GM18511 (cell line): ENCODE measurements at regions not wholly inside any gene's neighbourhood (a gene's known extent, or its start where the extent isn't known, plus 50 kb on each side); places are given as distances from the start of the nearest gene placed in this dataset.
"Not testable (repeated sequence)": the region's sequence is repeated elsewhere in the genome, so short reads cannot be mapped to it uniquely, and the experiment has no call there.

Experiments used
- ATAC-seq: cut with Tn5 transposase; IDR thresholded peaks from one replicate; pipeline ENCODE4 v1.9.1; 2021; ENCODE audit warnings: mild to moderate bottlenecking, moderate library complexity; ENCODE audit not compliant: unreplicated experiment

GRCh38 chr18:10164271-10165071 lies 250.7 kb downstream of the VAPA start:
- no peak for ATAC-seq

DNA sequence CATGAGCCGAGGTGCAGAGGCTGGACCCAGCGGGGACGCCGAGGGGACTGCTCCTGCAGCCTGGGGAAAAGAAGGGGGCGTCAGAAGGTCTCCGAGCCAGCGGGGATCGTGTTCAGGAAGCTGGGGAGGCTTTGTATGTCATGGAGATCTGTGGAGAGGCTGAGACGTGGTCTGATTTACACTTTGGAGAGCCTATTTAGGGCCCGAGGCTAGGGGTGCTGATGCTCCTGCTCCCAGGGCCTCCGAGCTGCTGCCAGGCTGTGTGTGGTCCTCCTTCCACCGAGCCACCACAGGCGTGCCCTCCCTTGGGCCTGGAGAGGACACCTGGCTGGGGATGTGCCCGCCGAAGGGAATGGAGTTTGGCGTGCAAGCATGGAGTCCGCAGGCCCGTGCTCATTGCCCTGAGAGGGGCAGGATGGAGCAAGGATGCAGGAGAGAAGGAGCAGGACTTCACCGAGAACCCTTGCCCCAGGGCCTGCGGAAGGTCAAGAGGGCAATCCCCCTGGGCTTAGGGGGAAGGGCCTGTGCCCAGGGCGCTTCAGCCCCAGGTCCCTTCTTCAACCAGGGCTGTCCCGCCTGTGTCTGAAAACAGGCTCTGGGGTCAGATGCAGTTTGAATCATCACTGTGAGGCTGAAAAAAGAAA lies 252.5 kb downstream of the VAPA start:
- no peak for ATAC-seq

- no peak for ATAC-seq
Measured at GRCh38 chr18:10167759-10168158, 253.9 kb downstream of the VAPA start.

GRCh38 chr18:10168477-10168876 lies 254.7 kb downstream of the VAPA start:
- no peak for ATAC-seq

GRCh38 chr18:10169064-10169562 lies 255.3 kb downstream of the VAPA start:
- no peak for ATAC-seq

- ATAC-seq: no peak
Measured at GRCh38 chr18:10169814-10170213, 256.0 kb downstream of the VAPA start.

GRCh38 chr18:10170375-10170774 lies 256.6 kb downstream of the VAPA start:
- ATAC-seq: no peak

DNA sequence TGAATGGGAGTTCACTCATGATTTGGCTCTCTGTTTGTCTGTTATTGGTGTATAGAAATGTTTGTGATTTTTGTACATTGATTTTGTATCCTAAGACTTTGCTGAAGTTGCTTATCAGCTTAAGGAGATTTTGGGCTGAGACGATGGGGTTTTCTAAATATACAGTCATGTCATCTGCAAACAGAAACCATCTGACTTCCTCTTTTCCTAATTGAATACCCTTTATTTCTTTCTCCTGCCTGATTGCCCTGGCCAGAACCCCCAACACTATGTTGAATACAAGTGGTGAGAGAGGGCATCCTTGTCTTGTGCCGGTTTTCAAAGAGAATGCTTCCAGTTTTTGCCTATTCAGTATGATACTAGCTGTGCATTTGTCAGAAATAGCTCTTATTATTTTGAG lies 261.5 kb downstream of the VAPA start:
- ATAC-seq: not testable (repeated sequence)

- not testable (repeated sequence) for ATAC-seq
Measured at GRCh38 chr18:10179326-10179725, 265.5 kb downstream of the VAPA start.

GRCh38 chr18:10182009-10182624 lies 268.3 kb downstream of the VAPA start:
- ATAC-seq: no peak

DNA sequence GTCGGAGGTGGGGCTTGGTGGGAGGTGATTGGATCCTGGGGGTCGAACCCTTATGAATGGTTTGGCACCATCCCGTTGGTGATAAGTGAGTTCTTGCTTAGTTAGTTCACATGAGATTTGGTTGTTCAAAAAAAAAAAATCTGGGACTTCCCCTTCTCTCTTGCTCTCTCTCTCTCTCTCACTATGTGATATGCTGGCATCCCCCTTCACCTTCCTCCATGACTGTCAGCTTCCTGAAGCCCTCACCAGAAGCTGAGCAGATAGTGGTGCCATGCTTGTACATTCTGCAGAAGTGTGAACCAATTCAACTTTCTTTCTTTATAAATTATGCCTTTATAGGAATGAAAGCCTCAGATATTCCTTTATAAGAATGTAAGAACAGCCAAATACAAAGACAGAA lies 269.7 kb upstream of the APCDD1 start:
- ATAC-seq: no peak

- no peak for ATAC-seq
Measured at GRCh38 chr18:10188971-10189810, 265.2 kb upstream of the APCDD1 start.

DNA sequence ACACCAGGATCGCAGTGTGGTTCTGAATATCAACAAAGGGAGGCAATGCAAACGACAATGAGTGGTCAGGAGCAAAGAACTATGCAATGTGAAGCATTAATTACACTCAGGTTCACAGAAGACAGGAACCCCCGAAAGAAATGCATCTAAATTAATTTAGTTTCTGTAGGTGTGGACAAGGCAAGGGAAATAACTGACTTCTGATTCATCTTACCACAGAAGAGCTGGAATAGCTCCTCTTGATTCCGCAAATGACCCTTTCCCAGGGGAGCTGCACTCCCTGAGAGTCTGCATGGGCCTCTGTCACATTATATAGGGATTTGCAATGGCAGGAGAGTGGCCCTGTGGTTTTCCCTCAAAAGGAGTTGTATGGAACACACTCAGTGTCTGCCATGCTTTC lies 263.9 kb upstream of the APCDD1 start:
- no peak for ATAC-seq

- ATAC-seq: no peak
Measured at GRCh38 chr18:10193444-10193843, 261.0 kb upstream of the APCDD1 start.

- ATAC-seq: no peak
Measured at GRCh38 chr18:10194592-10194991, 259.8 kb upstream of the APCDD1 start.

GRCh38 chr18:10195529-10195928 lies 258.9 kb upstream of the APCDD1 start:
- ATAC-seq: no peak

GRCh38 chr18:10197097-10197496 lies 257.3 kb upstream of the APCDD1 start:
- ATAC-seq: no peak

GRCh38 chr18:10201226-10201625 lies 253.2 kb upstream of the APCDD1 start:
- ATAC-seq: no peak

- ATAC-seq: no peak
Measured at GRCh38 chr18:10201659-10202058, 252.8 kb upstream of the APCDD1 start.

DNA sequence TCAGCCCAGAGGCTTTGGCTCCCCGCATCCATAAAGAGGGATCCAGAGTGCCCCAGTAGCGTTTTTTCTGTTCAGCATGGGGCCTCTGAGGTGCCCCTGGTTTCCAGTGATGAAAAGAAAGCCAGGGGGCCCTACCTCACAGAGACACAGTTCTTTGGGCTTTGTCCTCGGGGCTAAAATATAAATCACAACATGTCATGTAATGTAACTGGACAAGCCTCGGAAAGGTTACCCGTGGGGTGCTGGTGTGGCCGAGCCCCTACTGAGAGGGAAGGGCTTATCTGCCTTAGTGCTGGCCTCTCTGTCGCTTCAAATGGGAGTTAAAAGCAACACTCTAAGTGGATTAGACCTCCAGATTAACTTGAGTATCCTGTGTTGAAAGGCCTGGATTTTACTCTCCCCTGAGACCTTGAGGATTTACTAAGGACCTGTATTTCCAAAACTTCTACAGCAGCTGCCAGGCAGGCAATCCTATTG lies 251.6 kb upstream of the APCDD1 start:
- no peak for ATAC-seq

GRCh38 chr18:10205151-10205550 lies 249.3 kb upstream of the APCDD1 start:
- no peak for ATAC-seq
